Activated CD4-positive, alpha-beta T cell treated with anti-CD3 and anti-CD28 coated beads, Interleukin-2, amount 10 ng/mL, durations not matched to agents 7 days and 5 days (primary cell): ENCODE measurements at regions not wholly inside any gene's neighbourhood (a gene's known extent, or its start where the extent isn't known, plus 50 kb on each side); places are given as distances from the start of the nearest gene placed in this dataset.
A peak's percentile ranks its signal among the peaks of the same experiment; 100 is the strongest.
"Not testable (repeated sequence)": the region's sequence is repeated elsewhere in the genome, so short reads cannot be mapped to it uniquely, and the experiment has no call there.

Source experiments
- CTCF ChIA-PET: fragments of 350-600 bp; sonication (Branson Sonifier 250); formaldehyde crosslinking; loops from one replicate; lab custom pipeline; 2021; ENCODE audit warnings: antibody characterized with exemption; lab: Charles Lee
- POLR2A ChIA-PET: fragments of 350-600 bp; sonication (Branson Sonifier 250); formaldehyde crosslinking; loops from one replicate; lab custom pipeline; 2021; ENCODE audit warnings: antibody characterized with exemption; lab: Charles Lee
- DNase-seq: peaks from one replicate; pipeline ENCODE4 v3.0.0-alpha.2; 2020
- H3K27ac Mint-ChIP-seq: one replicate; pipeline ENCODE4 v1.8.0; 2021; ENCODE audit warnings: mild to moderate bottlenecking, moderate library complexity, mixed read lengths
- H3K27me3 Mint-ChIP-seq: one replicate; pipeline ENCODE4 v1.8.0; 2021; ENCODE audit warnings: mixed read lengths
- H3K36me3 Mint-ChIP-seq: one replicate; pipeline ENCODE4 v1.8.0; 2021; ENCODE audit warnings: low read depth, mixed read lengths
- H3K4me1 Mint-ChIP-seq: one replicate; pipeline ENCODE4 v1.8.0; 2021; ENCODE audit warnings: mixed read lengths
- H3K4me3 Mint-ChIP-seq: one replicate; pipeline ENCODE4 v1.8.0; 2021; ENCODE audit warnings: mild to moderate bottlenecking, moderate library complexity, mixed read lengths
- H3K9me3 Mint-ChIP-seq: one replicate; pipeline ENCODE4 v1.8.0; 2021; ENCODE audit warnings: mixed read lengths

- no peak for DNase-seq
- POLR2A ChIA-PET = no interaction called here
- CTCF ChIA-PET = interaction anchor here (0.8 to 1.7 kb wide), 2 partner anchors 18 to 22 kb away, joined by 3 to 4 read pairs; no protein-coding TSS in a partner anchor
- Mint-ChIP-seq H3K27me3 (peaks cover 7% of the 10 kb centered on the region), H3K4me1 (no peaks in the 10 kb centered on the region), H3K9me3 (no peaks in the 10 kb centered on the region), H3K4me3 (no peak overlapping the region), H3K36me3 (no peaks in the 10 kb centered on the region), H3K27ac (no peak overlapping the region)
These were observed 82.4 kb upstream of the ITGB1 start for GRCh38 chr10:33040436-33040835.

- no peak for DNase-seq
- no peaks in the 10 kb centered on the region for H3K9me3 Mint-ChIP-seq
- H3K36me3 Mint-ChIP-seq = no peaks in the 10 kb centered on the region
- ChIA-PET POLR2A (no interaction called here), CTCF (interaction anchor here (0.7 to 1.7 kb wide), 6 partner anchors 8 to 269 kb away, joined by 3 to 5 read pairs (median 3); no protein-coding TSS in a partner anchor)
- H3K27ac Mint-ChIP-seq = no peak overlapping the region
- no peak overlapping the region for H3K4me3 Mint-ChIP-seq
- H3K4me1 Mint-ChIP-seq = no peaks in the 10 kb centered on the region
- H3K27me3 Mint-ChIP-seq = peaks cover 7% of the 10 kb centered on the region
These were observed 81.2 kb upstream of the ITGB1 start for GRCh38 chr10:33039181-33039580.

- Mint-ChIP-seq H3K4me3 (no peak overlapping the region), H3K27ac (no peak overlapping the region), H3K4me1 (no peaks in the 10 kb centered on the region), H3K9me3 (no peaks in the 10 kb centered on the region), H3K27me3 (peaks cover 7% of the 10 kb centered on the region), H3K36me3 (no peaks in the 10 kb centered on the region)
- DNase-seq = no peak
- POLR2A ChIA-PET = no interaction called here
- CTCF ChIA-PET = interaction anchor here (1.1 to 1.5 kb wide), 4 partner anchors 9 to 268 kb away, joined by 3 to 5 read pairs (median 3); no protein-coding TSS in a partner anchor
These were observed 80.6 kb upstream of the ITGB1 start for GRCh38 chr10:33038672-33039071.

- Mint-ChIP-seq H3K27ac (no peak overlapping the region), H3K36me3 (no peaks in the 10 kb centered on the region), H3K4me3 (no peak overlapping the region), H3K4me1 (no peaks in the 10 kb centered on the region), H3K27me3 (peaks cover 7% of the 10 kb centered on the region), H3K9me3 (no peaks in the 10 kb centered on the region)
- no peak for DNase-seq
- CTCF ChIA-PET = interaction anchor here (1.1 kb wide), 1 partner anchor 41 kb away, joined by 3 read pairs; no protein-coding TSS in a partner anchor
- POLR2A ChIA-PET = no interaction called here
These were observed 79.7 kb upstream of the ITGB1 start for GRCh38 chr10:33037726-33038125.

GRCh38 chr10:33036670-33037069 lies 78.6 kb upstream of the ITGB1 start:
- no peak for DNase-seq
- Mint-ChIP-seq H3K4me1 (no peaks in the 10 kb centered on the region), H3K9me3 (no peaks in the 10 kb centered on the region), H3K27me3 (peaks cover 3% of the 10 kb centered on the region), H3K4me3 (no peak overlapping the region), H3K36me3 (no peaks in the 10 kb centered on the region), H3K27ac (no peak overlapping the region)
- POLR2A ChIA-PET = no interaction called here
- CTCF ChIA-PET = interaction anchor here (1.1 kb wide), 1 partner anchor 42 kb away, joined by 3 read pairs; no protein-coding TSS in a partner anchor

GRCh38 chr10:33035411-33035810 lies 77.4 kb upstream of the ITGB1 start:
- Mint-ChIP-seq H3K27ac (no peak overlapping the region), H3K4me1 (no peaks in the 10 kb centered on the region), H3K27me3 (peaks cover 2% of the 10 kb centered on the region), H3K4me3 (no peak overlapping the region), H3K9me3 (no peaks in the 10 kb centered on the region), H3K36me3 (no peaks in the 10 kb centered on the region)
- ChIA-PET POLR2A (no interaction called here), CTCF (interaction anchor here (0.6 to 0.9 kb wide), 2 partner anchors 10 to 620 kb away, joined by 4 read pairs; no protein-coding TSS in a partner anchor)
- DNase-seq = no peak

- H3K4me1 Mint-ChIP-seq = no peaks in the 10 kb centered on the region
- ChIA-PET POLR2A (no interaction called here), CTCF (interaction anchor here (0.9 kb wide), 1 partner anchor 10 kb away, joined by 4 read pairs; no protein-coding TSS in a partner anchor)
- no peaks in the 10 kb centered on the region for H3K9me3 Mint-ChIP-seq
- no peak overlapping the region for H3K27ac Mint-ChIP-seq
- H3K27me3 Mint-ChIP-seq = peaks cover 2% of the 10 kb centered on the region
- DNase-seq = no peak
- H3K36me3 Mint-ChIP-seq = no peaks in the 10 kb centered on the region
- H3K4me3 Mint-ChIP-seq = no peak overlapping the region
These were observed 76.9 kb upstream of the ITGB1 start for GRCh38 chr10:33034931-33035330.

- Mint-ChIP-seq H3K27me3 (peaks cover 2% of the 10 kb centered on the region), H3K4me1 (peaks cover 16% of the 10 kb centered on the region), H3K36me3 (no peaks in the 10 kb centered on the region), H3K27ac (no peak overlapping the region), H3K9me3 (no peaks in the 10 kb centered on the region), H3K4me3 (no peak overlapping the region)
- POLR2A ChIA-PET = no interaction called here
- CTCF ChIA-PET = interaction anchor here (0.6 to 1.1 kb wide), 3 partner anchors 14 to 123 kb away, joined by 3 to 4 read pairs (median 3); no protein-coding TSS in a partner anchor
- DNase-seq = no peak
These were observed 74.7 kb upstream of the ITGB1 start for GRCh38 chr10:33032654-33033151.

- H3K27me3 Mint-ChIP-seq = peaks cover 2% of the 10 kb centered on the region
- no peak for DNase-seq
- H3K36me3 Mint-ChIP-seq = no peaks in the 10 kb centered on the region
- H3K9me3 Mint-ChIP-seq = no peaks in the 10 kb centered on the region
- peaks cover 23% of the 10 kb centered on the region for H3K4me1 Mint-ChIP-seq
- no peak overlapping the region for H3K4me3 Mint-ChIP-seq
- CTCF ChIA-PET = interaction anchor here (0.6 to 0.9 kb wide), 2 partner anchors 95 to 124 kb away, joined by 3 to 4 read pairs; no protein-coding TSS in a partner anchor
- no peak overlapping the region for H3K27ac Mint-ChIP-seq
- POLR2A ChIA-PET = no interaction called here
These were observed 74.0 kb upstream of the ITGB1 start for GRCh38 chr10:33031815-33032653.

- Mint-ChIP-seq H3K27ac (no peak overlapping the region), H3K27me3 (peaks cover 2% of the 10 kb centered on the region), H3K9me3 (no peaks in the 10 kb centered on the region), H3K4me1 (peaks cover 31% of the 10 kb centered on the region), H3K36me3 (no peaks in the 10 kb centered on the region), H3K4me3 (no peak overlapping the region)
- POLR2A ChIA-PET = no interaction called here
- DNase-seq = no peak
- CTCF ChIA-PET = no interaction called here
These were observed 73.1 kb upstream of the ITGB1 start for GRCh38 chr10:33031171-33031570.

GRCh38 chr10:33028515-33028914 lies 70.5 kb upstream of the ITGB1 start:
- H3K36me3 Mint-ChIP-seq, CTCF ChIA-PET, POLR2A ChIA-PET, H3K9me3 Mint-ChIP-seq, H3K27me3 Mint-ChIP-seq, H3K4me3 Mint-ChIP-seq: not testable (repeated sequence)
- peaks cover 36% of the 10 kb centered on the region for H3K4me1 Mint-ChIP-seq
- H3K27ac Mint-ChIP-seq = peak overlapping the region; percentile 79
- peak; percentile 55 for DNase-seq

GRCh38 chr10:33027088-33027487 lies 69.1 kb upstream of the ITGB1 start:
- Mint-ChIP-seq H3K4me1 (peaks cover 36% of the 10 kb centered on the region), H3K4me3 (no peak overlapping the region), H3K27me3 (no peaks in the 10 kb centered on the region), H3K36me3 (no peaks in the 10 kb centered on the region), H3K9me3 (no peaks in the 10 kb centered on the region), H3K27ac (no peak overlapping the region)
- POLR2A ChIA-PET = no interaction called here
- CTCF ChIA-PET = no interaction called here
- no peak for DNase-seq

GRCh38 chr10:33026422-33026821 lies 68.4 kb upstream of the ITGB1 start:
- Mint-ChIP-seq H3K4me3 (no peak overlapping the region), H3K9me3 (no peaks in the 10 kb centered on the region), H3K36me3 (no peaks in the 10 kb centered on the region), H3K27ac (no peak overlapping the region), H3K4me1 (peaks cover 36% of the 10 kb centered on the region), H3K27me3 (no peaks in the 10 kb centered on the region)
- POLR2A ChIA-PET = no interaction called here
- no peak for DNase-seq
- CTCF ChIA-PET = interaction anchor here (1.2 kb wide), 1 partner anchor 17 kb away, joined by 3 read pairs; no protein-coding TSS in a partner anchor
